Keratinocyte (primary cell): ENCODE measurements at regions not wholly inside any gene's neighbourhood (a gene's known extent, or its start where the extent isn't known, plus 50 kb on each side); places are given as distances from the start of the nearest gene placed in this dataset.

Experiments
- CTCF ChIP-seq, 3 experiments: IDR thresholded peaks in 1 of 3; conservative IDR thresholded peaks in 1 of 3; optimal IDR thresholded peaks in 1 of 3; 2 replicates in 2 of 3; 3 replicates in 1 of 3; pipeline versions ENCODE3 to v1.5.1; 2011; ENCODE audit warnings: low read length in 3 of 3, mild to moderate bottlenecking in 3 of 3, moderate library complexity in 2 of 3, control low read depth in 1 of 3, inconsistent platforms in 1 of 3; ENCODE audit not compliant: insufficient read depth in 2 of 3; ENCODE audit errors: extremely low read depth in 1 of 3
- EZH2 ChIP-seq: IDR thresholded peaks from one replicate; pipeline ENCODE4 v1.6.1; 2012; ENCODE audit warnings: inconsistent platforms, mild to moderate bottlenecking, low read length, moderate library complexity

- TF ChIP-seq CTCF (optimal IDR thresholded peaks at IDR 0.05 in 1 of 3, IDR thresholded peaks at IDR 0.05 in 1 of 3, conservative IDR thresholded peaks at IDR 0.05 in 1 of 3; ENCODE audit: extremely low read depth in 1 of 3, insufficient read depth in 2 of 3, low read length in 3 of 3): no peak
- TF ChIP-seq EZH2: no peak
Observed at GRCh38 chr12:100706033-100706432, 88.5 kb upstream of the ANO4 start.
